Fibroblast of lung (primary cell): ENCODE measurements at regions not wholly inside any gene's neighbourhood (a gene's known extent, or its start where the extent isn't known, plus 50 kb on each side); places are given as distances from the start of the nearest gene placed in this dataset.
A peak's percentile ranks its signal among the peaks of the same experiment; 100 is the strongest.

Experiments used
- DNase-seq, 2 donors: peaks; one replicate each; pipeline versions ENCODE4 v3.0.0 to v3.0.0-alpha.2; 2010; ENCODE audit warnings: low read depth in 2 of 2
- H2AFZ ChIP-seq: 2 replicates; pipeline ENCODE4 v1.5.1; 2012; ENCODE audit warnings: low read length, control low read depth, inconsistent platforms
- H3K27ac ChIP-seq: 2 replicates; pipeline ENCODE4 v1.5.1; 2011; ENCODE audit warnings: low read length, control low read depth; ENCODE audit not compliant: insufficient read depth
- H3K27me3 ChIP-seq: 2 replicates; pipeline ENCODE4 v1.5.1; 2011; ENCODE audit warnings: mild to moderate bottlenecking, low read length; ENCODE audit not compliant: control insufficient read depth, insufficient read depth
- H3K36me3 ChIP-seq: 2 replicates; pipeline ENCODE4 v1.5.1; 2011; ENCODE audit warnings: low read length; ENCODE audit not compliant: control insufficient read depth, insufficient read depth
- H3K4me1 ChIP-seq: 2 replicates; pipeline ENCODE4 v1.5.1; 2011; ENCODE audit warnings: low read length; ENCODE audit not compliant: control insufficient read depth, insufficient read depth; ENCODE audit errors: extremely low read depth
- H3K4me2 ChIP-seq: 2 replicates; pipeline ENCODE4 v1.5.1; 2011; ENCODE audit warnings: low read length, control low read depth; ENCODE audit not compliant: insufficient read depth; ENCODE audit errors: extremely low read depth
- H3K4me3 ChIP-seq, 4 experiments: fragments of 200-600 bp in 1 of 4; sonication (generic) in 1 of 4; replicated peaks in 1 of 4; 2 replicates each; pipeline ENCODE4 v1.5.1; 2011 to 2016; ENCODE audit warnings: low read length in 4 of 4, low read depth in 3 of 4, mild to moderate bottlenecking in 3 of 4, control low read depth in 2 of 4, inconsistent platforms in 1 of 4, mixed read lengths in 1 of 4; ENCODE audit not compliant: insufficient read depth in 1 of 4; ENCODE audit errors: control extremely low read depth in 1 of 4
- H3K79me2 ChIP-seq: 2 replicates; pipeline ENCODE4 v1.5.1; 2012; ENCODE audit warnings: mild to moderate bottlenecking, low read length, inconsistent platforms; ENCODE audit not compliant: control insufficient read depth, insufficient read depth
- H3K9ac ChIP-seq: 2 replicates; pipeline ENCODE4 v1.5.1; 2011; ENCODE audit warnings: mild to moderate bottlenecking, low read length, control low read depth; ENCODE audit not compliant: insufficient read depth
- H3K9me3 ChIP-seq: 2 replicates; pipeline ENCODE4 v1.5.1; 2012; ENCODE audit warnings: low read depth, low read length; ENCODE audit not compliant: control insufficient read depth, insufficient read depth
- H4K20me1 ChIP-seq: 2 replicates; pipeline ENCODE4 v1.5.1; 2011; ENCODE audit warnings: low read length; ENCODE audit not compliant: control insufficient read depth, insufficient read depth; ENCODE audit errors: extremely low read depth
- EZH2 ChIP-seq: IDR thresholded peaks from 2 replicates; pipeline ENCODE4 v1.5.1; 2012; ENCODE audit warnings: low read length, control low read depth, mild to moderate bottlenecking; ENCODE audit errors: missing control alignments
- TF ChIP-seq, protein P1 (sequence below), 2 donors: IDR thresholded peaks in 1 of 2; conservative IDR thresholded peaks in 1 of 2; 1 replicate in 1 of 2; 2 replicates in 1 of 2; pipeline ENCODE4 v1.5.1; 2011 to 2012; ENCODE audit warnings: low read length in 2 of 2, control low read depth in 1 of 2, inconsistent platforms in 1 of 2, low read depth in 1 of 2, mild to moderate bottlenecking in 1 of 2

DNA sequence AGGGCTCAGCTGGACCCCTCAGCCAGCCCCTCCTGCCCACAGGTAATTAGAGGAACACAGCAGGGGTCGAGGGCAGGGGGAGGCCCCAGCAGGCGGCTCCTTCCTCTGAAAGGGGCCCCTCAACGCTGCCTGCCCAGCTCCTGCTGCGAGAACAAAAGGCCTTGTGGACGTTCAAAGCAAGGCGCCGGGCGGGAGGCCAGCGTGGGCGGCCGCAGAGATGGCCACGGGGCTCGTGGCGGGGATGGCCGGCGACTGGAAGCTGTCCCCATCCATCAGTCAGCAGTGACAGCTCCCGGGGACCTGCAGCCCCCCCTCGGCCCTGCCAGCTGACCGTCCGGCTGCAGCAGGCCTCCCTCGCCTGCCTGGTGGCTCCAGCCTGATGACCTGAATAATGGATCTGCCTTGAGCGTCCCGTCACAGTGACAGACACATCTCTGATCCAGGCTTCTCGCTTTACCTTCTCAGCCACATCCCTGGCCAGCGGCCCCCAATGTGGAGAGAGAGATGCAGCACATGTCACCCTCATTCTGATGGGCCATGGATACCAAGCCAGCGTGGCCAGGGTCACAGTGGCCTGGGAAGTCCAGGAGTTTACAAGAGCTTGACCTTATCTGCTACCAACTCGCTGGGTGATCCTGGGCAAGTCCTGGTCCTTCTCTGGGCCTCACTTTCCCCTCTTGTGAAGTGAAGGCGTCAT is 159.3 kb downstream of the MN1 start:
- H3K27me3 ChIP-seq, result no peaks in the 10 kb centered on the region
- no peaks in the 10 kb centered on the region for H3K36me3 ChIP-seq
- no peak overlapping the region for H3K9ac ChIP-seq
- TF ChIP-seq, protein P1, sequence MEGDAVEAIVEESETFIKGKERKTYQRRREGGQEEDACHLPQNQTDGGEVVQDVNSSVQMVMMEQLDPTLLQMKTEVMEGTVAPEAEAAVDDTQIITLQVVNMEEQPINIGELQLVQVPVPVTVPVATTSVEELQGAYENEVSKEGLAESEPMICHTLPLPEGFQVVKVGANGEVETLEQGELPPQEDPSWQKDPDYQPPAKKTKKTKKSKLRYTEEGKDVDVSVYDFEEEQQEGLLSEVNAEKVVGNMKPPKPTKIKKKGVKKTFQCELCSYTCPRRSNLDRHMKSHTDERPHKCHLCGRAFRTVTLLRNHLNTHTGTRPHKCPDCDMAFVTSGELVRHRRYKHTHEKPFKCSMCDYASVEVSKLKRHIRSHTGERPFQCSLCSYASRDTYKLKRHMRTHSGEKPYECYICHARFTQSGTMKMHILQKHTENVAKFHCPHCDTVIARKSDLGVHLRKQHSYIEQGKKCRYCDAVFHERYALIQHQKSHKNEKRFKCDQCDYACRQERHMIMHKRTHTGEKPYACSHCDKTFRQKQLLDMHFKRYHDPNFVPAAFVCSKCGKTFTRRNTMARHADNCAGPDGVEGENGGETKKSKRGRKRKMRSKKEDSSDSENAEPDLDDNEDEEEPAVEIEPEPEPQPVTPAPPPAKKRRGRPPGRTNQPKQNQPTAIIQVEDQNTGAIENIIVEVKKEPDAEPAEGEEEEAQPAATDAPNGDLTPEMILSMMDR (conservative IDR thresholded peaks at IDR 0.05 in 1 of 2, IDR thresholded peaks at IDR 0.05 in 1 of 2; ENCODE audit: low read depth in 1 of 2, low read length in 2 of 2), result no peak
- no peaks in the 10 kb centered on the region for H3K4me1 ChIP-seq
- H4K20me1 ChIP-seq, result no peaks in the 10 kb centered on the region
- H3K4me3 ChIP-seq, result no peak overlapping the region
- no peaks in the 10 kb centered on the region for H3K79me2 ChIP-seq
- H2AFZ ChIP-seq, result no peak overlapping the region
- no peak overlapping the region for H3K4me2 ChIP-seq
- no peaks in the 10 kb centered on the region for H3K9me3 ChIP-seq
- peak in 1 of 2 donors; percentile 10 for DNase-seq
- no peak overlapping the region for H3K27ac ChIP-seq

DNA sequence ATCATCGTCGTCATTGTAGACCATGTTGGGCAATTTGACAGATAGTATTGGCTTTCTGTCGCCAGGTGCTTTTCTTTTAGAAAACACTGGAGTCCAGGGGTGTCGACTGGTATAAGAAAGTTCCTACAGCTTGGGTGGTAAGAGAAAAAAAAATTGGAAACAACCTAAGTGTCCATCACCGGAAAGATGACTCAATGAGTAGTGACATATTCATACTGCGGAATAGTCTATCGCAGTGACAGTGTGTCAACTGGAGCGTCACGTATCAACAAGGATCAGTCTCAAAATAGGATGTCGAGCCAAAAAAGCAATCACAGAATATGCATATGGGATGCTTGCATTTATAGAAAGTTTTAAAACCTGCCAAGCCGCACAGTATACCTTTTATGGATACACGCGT is 157.6 kb downstream of the MN1 start:
- Histone ChIP-seq H3K36me3 (no peaks in the 10 kb centered on the region), H3K27me3 (no peaks in the 10 kb centered on the region), H3K4me1 (no peaks in the 10 kb centered on the region), H4K20me1 (no peaks in the 10 kb centered on the region), H3K9ac (no peak overlapping the region), H3K4me3 (no peak overlapping the region), H3K27ac (no peak overlapping the region), H3K4me2 (no peak overlapping the region), H3K9me3 (no peaks in the 10 kb centered on the region), H2AFZ (no peak overlapping the region), H3K79me2 (no peaks in the 10 kb centered on the region)
- TF ChIP-seq, protein P1 (conservative IDR thresholded peaks at IDR 0.05 in 1 of 2, IDR thresholded peaks at IDR 0.05 in 1 of 2; ENCODE audit: low read depth in 1 of 2, low read length in 2 of 2), result no peak
- no peak for TF ChIP-seq EZH2
- no peak for DNase-seq

DNA sequence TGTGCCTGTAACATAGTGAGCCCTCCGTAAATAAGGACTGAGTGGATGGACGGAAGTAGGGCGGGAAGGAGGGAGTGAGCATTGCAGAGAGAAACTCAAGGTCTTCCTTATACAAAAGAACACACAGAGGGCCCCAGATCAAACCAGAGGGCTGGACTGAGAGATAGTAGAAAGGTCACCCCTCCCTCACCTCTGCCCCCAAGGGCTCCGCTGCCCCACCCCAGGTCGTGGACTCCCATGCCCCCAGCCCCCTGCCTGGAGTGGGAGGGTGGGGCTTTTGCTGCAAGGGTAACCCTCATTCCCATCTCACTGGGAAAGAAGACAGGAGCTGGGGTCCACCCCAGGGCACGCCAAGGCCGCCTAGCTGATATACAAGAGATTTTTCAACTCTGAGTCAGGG is 157.0 kb downstream of the MN1 start:
- Histone ChIP-seq H4K20me1 (no peaks in the 10 kb centered on the region), H3K9ac (no peak overlapping the region), H3K4me3 (no peak overlapping the region), H2AFZ (no peak overlapping the region), H3K4me1 (no peaks in the 10 kb centered on the region), H3K27ac (no peak overlapping the region), H3K9me3 (no peaks in the 10 kb centered on the region), H3K4me2 (no peak overlapping the region), H3K79me2 (no peaks in the 10 kb centered on the region), H3K27me3 (no peaks in the 10 kb centered on the region), H3K36me3 (no peaks in the 10 kb centered on the region)
- TF ChIP-seq EZH2, result no peak
- TF ChIP-seq, protein P1 (conservative IDR thresholded peaks at IDR 0.05 in 1 of 2, IDR thresholded peaks at IDR 0.05 in 1 of 2; ENCODE audit: low read depth in 1 of 2, low read length in 2 of 2), result no peak
- DNase-seq, result no peak
